AG04449 (cell line): ENCODE measurements at regions not wholly inside any gene's neighbourhood (a gene's known extent, or its start where the extent isn't known, plus 50 kb on each side); places are given as distances from the start of the nearest gene placed in this dataset.

Source experiments
- CTCF ChIA-PET: fragments of 350-600 bp; formaldehyde crosslinking; extraction: SDS; loops from one replicate; lab custom pipeline; 2021; ENCODE audit warnings: antibody characterized with exemption; lab: Yijun Ruan, JAX
- POLR2A ChIA-PET: fragments of 400-600, 350-600 bp; formaldehyde crosslinking; extraction: SDS; loops from one replicate; lab custom pipeline; 2020; ENCODE audit warnings: antibody characterized with exemption, inconsistent platforms; lab: Yijun Ruan, JAX
- DNase-seq: peaks from one replicate; pipeline ENCODE4 v3.0.0-alpha.2; 2010; ENCODE audit warnings: low read depth, low spot score
- H3K4me3 ChIP-seq: 2 replicates; pipeline ENCODE4 v1.5.1; 2011; ENCODE audit warnings: low read depth, mild to moderate bottlenecking, control low read depth, low read length
- TF ChIP-seq, protein P1 (sequence below): IDR thresholded peaks from one replicate; pipeline ENCODE4 v1.5.1; 2011; ENCODE audit warnings: mild to moderate bottlenecking, moderate library complexity, low read length, control low read depth, inconsistent platforms; ENCODE audit not compliant: insufficient read depth; ENCODE audit errors: missing control alignments

DNA sequence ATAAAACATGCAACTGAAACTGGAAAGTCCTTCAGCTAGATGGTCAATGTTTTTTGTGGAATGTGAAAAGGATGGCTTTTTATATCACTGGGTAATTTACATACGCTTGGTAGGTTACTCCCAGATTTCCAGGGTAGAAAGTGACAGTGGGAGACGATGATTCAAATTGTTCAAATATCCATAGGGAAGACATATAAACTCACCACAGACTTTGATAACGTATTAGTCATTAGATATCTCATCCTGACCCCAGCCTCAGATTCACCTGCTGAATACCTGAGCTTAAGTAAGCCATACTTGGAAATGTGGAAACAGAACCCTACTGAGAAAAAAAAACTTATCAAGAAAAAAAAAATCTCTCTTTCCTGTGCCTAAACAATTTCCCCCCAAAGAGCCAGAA, 169.4 kb downstream of the ZNF674 start:
- TF ChIP-seq, protein P1, sequence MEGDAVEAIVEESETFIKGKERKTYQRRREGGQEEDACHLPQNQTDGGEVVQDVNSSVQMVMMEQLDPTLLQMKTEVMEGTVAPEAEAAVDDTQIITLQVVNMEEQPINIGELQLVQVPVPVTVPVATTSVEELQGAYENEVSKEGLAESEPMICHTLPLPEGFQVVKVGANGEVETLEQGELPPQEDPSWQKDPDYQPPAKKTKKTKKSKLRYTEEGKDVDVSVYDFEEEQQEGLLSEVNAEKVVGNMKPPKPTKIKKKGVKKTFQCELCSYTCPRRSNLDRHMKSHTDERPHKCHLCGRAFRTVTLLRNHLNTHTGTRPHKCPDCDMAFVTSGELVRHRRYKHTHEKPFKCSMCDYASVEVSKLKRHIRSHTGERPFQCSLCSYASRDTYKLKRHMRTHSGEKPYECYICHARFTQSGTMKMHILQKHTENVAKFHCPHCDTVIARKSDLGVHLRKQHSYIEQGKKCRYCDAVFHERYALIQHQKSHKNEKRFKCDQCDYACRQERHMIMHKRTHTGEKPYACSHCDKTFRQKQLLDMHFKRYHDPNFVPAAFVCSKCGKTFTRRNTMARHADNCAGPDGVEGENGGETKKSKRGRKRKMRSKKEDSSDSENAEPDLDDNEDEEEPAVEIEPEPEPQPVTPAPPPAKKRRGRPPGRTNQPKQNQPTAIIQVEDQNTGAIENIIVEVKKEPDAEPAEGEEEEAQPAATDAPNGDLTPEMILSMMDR = no peak
- DNase-seq = no peak
- CTCF ChIA-PET = interaction anchor here (0.7 to 1.8 kb wide), 17 partner anchors 10 to 1189 kb away, joined by 3 to 9 read pairs (median 4); no protein-coding TSS in a partner anchor
- H3K4me3 ChIP-seq = no peak overlapping the region
- POLR2A ChIA-PET = no interaction called here

DNA sequence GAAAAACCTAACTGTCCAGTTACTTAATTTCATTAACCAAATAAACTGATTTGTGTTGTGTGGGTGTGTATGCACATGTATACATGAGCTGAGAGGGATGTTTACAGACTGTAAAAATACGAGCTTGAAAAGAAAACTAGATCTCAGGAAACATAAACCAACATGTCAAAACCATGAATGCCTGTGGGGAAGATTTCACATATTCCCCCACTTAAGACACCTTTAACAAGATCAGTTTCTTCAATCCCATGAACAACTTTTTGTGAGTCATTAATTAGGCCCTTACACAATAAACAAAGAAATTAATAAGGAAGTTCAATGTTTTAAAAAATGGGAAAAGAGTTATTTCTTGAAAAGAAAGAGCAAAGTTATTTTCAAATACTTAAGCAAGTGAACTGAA, 170.8 kb downstream of the ZNF674 start:
- no peak overlapping the region for H3K4me3 ChIP-seq
- CTCF ChIA-PET = no interaction called here
- POLR2A ChIA-PET = no interaction called here

DNA sequence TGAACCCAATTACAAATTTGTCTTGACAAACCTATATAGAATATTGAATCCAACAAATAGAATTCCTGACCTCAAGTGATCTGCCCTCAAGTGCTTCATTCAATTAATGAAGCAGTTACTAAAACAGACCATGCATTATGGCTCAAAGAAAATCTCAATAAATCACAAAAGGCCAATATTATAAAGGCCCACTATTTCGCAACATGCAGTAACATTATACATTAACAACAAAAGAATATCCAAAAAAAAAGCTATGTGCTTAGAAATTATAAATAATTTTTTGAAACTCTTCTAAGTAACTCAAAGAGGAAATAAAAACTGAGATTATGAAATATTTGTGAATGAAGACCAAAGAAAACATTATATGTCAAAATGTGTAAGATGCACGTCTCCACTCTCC, 177.7 kb downstream of the ZNF674 start:
- CTCF ChIA-PET = no interaction called here
- no peak overlapping the region for H3K4me3 ChIP-seq
- POLR2A ChIA-PET = no interaction called here
- TF ChIP-seq, protein P1 = no peak
- DNase-seq = no peak

More for the DNA sequence above, 170.8 kb downstream of the ZNF674 start:
- TF ChIP-seq, protein P1 = no peak
- no peak for DNase-seq

DNA sequence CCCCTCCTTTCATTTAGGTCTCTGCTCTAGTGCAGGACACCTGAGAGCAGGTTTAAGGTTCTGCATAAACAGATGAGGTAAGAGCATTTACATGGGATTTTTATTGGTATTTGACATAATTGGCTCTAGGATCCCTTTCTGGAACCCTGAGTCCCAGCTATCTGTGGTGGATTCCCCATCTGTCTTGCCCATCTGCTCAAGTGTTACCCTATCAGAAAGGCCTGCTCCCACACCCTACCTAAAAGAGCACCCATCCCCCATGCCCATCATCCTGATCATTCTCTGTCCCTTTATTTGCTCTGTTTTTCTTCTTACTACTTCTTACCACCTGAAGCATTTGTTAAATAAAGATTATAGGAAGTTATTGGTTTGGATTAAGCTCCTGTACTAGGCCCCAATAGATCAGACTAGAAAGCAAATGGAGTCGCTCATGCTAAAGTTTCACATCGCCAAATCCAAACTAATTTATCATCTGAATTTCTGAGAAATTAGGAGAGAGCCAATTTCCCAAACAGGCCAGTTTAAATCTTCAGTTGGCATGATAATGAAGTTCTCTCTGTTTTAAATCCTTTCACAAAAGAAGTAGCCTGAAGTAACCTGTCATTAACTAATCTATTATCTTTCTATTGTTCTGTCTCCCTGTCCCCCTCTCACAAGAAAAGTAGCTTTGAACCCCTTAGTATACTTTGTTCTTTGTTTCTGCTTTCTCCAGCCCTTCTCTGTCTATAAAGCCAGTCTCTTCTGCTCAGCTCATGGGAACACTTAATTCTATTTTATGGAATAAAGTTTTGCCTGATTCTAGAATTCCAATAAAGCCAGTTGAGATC, 178.6 kb downstream of the ZNF674 start:
- TF ChIP-seq, protein P1 = no peak
- ChIA-PET CTCF (interaction anchor here (1.0 to 1.3 kb wide), 2 partner anchors 10 to 19 kb away, joined by 3 to 4 read pairs; no protein-coding TSS in a partner anchor), POLR2A (no interaction called here)

DNA sequence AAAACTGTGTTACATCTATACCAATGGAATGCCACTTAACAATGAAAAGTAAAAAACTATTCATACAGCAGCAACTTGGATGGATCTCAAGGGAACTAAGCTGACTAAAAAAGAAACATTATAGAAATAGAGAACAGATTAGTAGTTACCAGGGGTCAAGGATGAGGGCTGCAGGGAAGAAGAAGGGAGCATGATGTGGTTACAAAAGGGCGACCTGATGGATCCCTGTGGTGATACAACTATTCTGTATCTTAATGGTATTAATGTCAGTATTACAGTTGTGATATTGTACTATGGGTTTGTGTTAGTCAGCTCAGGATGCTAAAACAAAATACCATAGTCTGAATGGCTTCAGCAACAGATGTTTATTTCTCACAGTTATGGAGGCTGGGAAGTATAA, 190.7 kb downstream of the ZNF674 start:
- no peak overlapping the region for H3K4me3 ChIP-seq
- DNase-seq = no peak
- ChIA-PET POLR2A (no interaction called here), CTCF (no interaction called here)
- TF ChIP-seq, protein P1 = no peak

More for the DNA sequence above, 178.6 kb downstream of the ZNF674 start:
- H3K4me3 ChIP-seq = no peak overlapping the region
- no peak for DNase-seq

GRCh38 chrX:46341767-46342322, 203.4 kb downstream of the ZNF674 start:
- ChIA-PET CTCF (no interaction called here), POLR2A (no interaction called here)
- no peak overlapping the region for H3K4me3 ChIP-seq
- DNase-seq = no peak
- TF ChIP-seq, protein P1 = no peak
